GM13977 (cell line): ENCODE measurements at regions not wholly inside any gene's neighbourhood (a gene's known extent, or its start where the extent isn't known, plus 50 kb on each side); places are given as distances from the start of the nearest gene placed in this dataset.

Experiments
- DNase-seq: peaks from one replicate; pipeline ENCODE4 v3.0.0; 2012; ENCODE audit warnings: low spot score
- CTCF ChIP-seq: IDR thresholded peaks from 2 replicates; pipeline ENCODE4 v1.5.1; 2012; ENCODE audit warnings: mild to moderate bottlenecking, control low read depth; ENCODE audit not compliant: insufficient read depth; ENCODE audit errors: extremely low read depth, missing control alignments
- in situ Hi-C: fragments of 300-500 bp; cut with MboI; formaldehyde crosslinking; loops from one replicate; pipeline ENCODE4 v1.12.0; 2022; ENCODE audit warnings: low sequenced_read_pairs, low pct_unique_long_range_greater_than_20kb, mixed read lengths, inconsistent platforms; ENCODE audit not compliant: unreplicated experiment

- no peak for DNase-seq
- in situ Hi-C loops: no loop called here
- TF ChIP-seq CTCF: no peak
Observed at GRCh38 chr20:23200413-23200812, 114.3 kb upstream of the CD93 start.

- TF ChIP-seq CTCF: no peak
- no peak for DNase-seq
- in situ Hi-C loops: no loop called here
Observed at GRCh38 chr20:23199356-23199755, 113.2 kb upstream of the CD93 start.

GRCh38 chr20:23198815-23199214, 112.7 kb upstream of the CD93 start:
- no peak for TF ChIP-seq CTCF
- DNase-seq: no peak
- in situ Hi-C loops: no loop called here

- DNase-seq: no peak
- in situ Hi-C loops: no loop called here
- TF ChIP-seq CTCF: no peak
Observed at GRCh38 chr20:23197836-23198235, 111.7 kb upstream of the CD93 start.

DNA sequence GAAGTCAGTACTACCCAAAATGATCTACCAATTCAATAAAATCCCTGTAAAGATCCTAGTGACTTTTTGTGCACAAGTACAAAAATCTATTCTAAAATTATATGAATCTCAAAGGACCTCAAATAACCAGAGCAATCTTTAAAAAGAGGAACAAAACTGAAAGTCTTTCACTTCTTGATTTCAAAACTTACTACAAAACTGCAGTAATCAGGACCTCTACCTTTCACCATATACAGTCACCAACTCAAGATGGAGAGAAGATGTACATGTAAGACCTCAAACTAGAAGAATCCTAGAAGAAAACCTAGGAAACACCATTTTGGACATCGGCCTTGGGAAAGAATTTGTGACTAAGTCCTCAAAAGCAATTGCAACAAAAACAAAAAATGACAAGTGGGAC, 109.5 kb upstream of the CD93 start:
- in situ Hi-C loops: no loop called here
- TF ChIP-seq CTCF: no peak
- DNase-seq: no peak

GRCh38 chr20:23193801-23194384, 107.8 kb upstream of the CD93 start:
- in situ Hi-C loops: no loop called here
- no peak for DNase-seq
- no peak for TF ChIP-seq CTCF

DNA sequence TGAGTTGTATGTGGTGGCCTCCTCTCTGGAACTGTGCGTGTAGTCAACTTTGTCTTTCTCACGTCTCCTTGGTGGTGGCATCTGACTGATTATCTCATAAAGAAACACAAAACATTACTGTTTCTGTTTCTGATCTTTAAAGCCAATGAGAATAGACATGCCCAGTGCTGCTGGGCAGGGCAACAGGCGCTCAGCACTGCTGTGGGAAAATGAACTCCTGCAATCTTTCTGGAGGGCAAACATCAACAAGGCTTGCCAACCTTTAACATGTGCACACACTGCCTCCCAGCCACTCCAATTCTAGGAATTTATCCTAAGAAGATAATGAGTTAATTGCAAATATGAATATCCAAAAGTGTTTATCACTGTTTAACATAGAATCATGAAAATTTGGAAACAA, 106.3 kb upstream of the CD93 start:
- DNase-seq: no peak
- no peak for TF ChIP-seq CTCF
- in situ Hi-C loops: no loop called here
